ENCODE measurements at regions not wholly inside any gene's neighbourhood (a gene's known extent, or its start where the extent isn't known, plus 50 kb on each side); places are given as distances from the start of the nearest gene placed in this dataset.

DNA sequence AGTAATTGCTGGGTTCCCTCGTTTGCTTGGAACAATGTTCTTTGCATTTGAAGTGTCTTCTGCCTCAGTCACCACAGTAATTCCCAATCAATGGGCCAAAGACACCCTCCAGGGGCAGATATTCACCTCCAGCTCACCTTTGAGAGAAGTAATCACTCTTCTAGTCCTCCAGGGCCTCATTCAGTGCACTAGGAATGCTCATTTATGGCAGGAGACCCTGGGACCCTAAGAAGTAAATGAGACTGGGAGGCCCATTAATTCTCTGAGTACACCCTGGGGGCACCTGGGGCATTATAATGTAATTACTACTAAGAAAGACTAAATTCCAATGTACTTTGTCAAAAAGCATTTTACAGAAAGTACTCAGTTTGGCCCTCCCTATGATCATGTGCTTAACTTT, 158.2 kb upstream of the XYLT1 start:
- no peak for TF ChIP-seq CTCF (IDR thresholded peaks at IDR 0.05)
- TF ChIP-seq EZH2 (IDR thresholded peaks at IDR 0.05; ENCODE audit: borderline replicate concordance, insufficient read depth, low read depth, low read length, poor library complexity, severe bottlenecking), result no peak

Data from B cell (primary cell).